Large intestine (tissue), 3 donors: ENCODE measurements at regions not wholly inside any gene's neighbourhood (a gene's known extent, or its start where the extent isn't known, plus 50 kb on each side); places are given as distances from the start of the nearest gene placed in this dataset.
"Not testable (repeated sequence)": the region's sequence is repeated elsewhere in the genome, so short reads cannot be mapped to it uniquely, and the experiment has no call there.

Source experiments
- DNase-seq, 2 donors: peaks; one replicate each; pipeline versions ENCODE4 v3.0.0 to v3.0.0-alpha.2; 2013
- H3K27ac ChIP-seq: one replicate; pipeline ENCODE4 v1.5.1; 2013; ENCODE audit warnings: low read length
- H3K27me3 ChIP-seq: 2 replicates; pipeline ENCODE4 v1.6.1; 2013; ENCODE audit warnings: low read length; ENCODE audit not compliant: control insufficient read depth, insufficient read depth
- H3K36me3 ChIP-seq: 2 replicates; pipeline ENCODE4 v1.6.1; 2013; ENCODE audit warnings: low read length; ENCODE audit not compliant: control insufficient read depth, insufficient read depth
- H3K4me1 ChIP-seq: one replicate; pipeline ENCODE4 v1.6.1; 2013; ENCODE audit warnings: low read length; ENCODE audit not compliant: control insufficient read depth, insufficient read depth
- H3K4me3 ChIP-seq: one replicate; pipeline ENCODE4 v1.5.1; 2013; ENCODE audit warnings: low read length
- H3K9me3 ChIP-seq: one replicate; pipeline ENCODE4 v1.6.1; 2013; ENCODE audit warnings: mild to moderate bottlenecking, low read depth, low read length, moderate library complexity; ENCODE audit not compliant: control insufficient read depth
- WGBS: methylation state at CpG from one replicate; pipeline ENCODE4 v1.1.5; 2013; ENCODE audit warnings: low lambda C conversion rate; ENCODE audit not compliant: insufficient coverage; 5-methylcytosine and 5-hydroxymethylcytosine counted together

- no CpG with 5 or more reads among the region's 3 CpGs for WGBS
- Histone ChIP-seq H3K4me1 (no peaks in the 10 kb centered on the region), H3K36me3 (no peaks in the 10 kb centered on the region), H3K27me3 (peaks cover 2% of the 10 kb centered on the region), H3K9me3 (no peaks in the 10 kb centered on the region), H3K27ac (no peak overlapping the region), H3K4me3 (no peak overlapping the region)
- DNase-seq = no peak
Observed at GRCh38 chr9:15079989-15080388, 169.8 kb upstream of the FREM1 start.

GRCh38 chr9:15077946-15078729 is 167.9 kb upstream of the FREM1 start:
- Histone ChIP-seq H3K4me1 (no peaks in the 10 kb centered on the region), H3K27ac (no peak overlapping the region), H3K4me3 (no peak overlapping the region), H3K27me3 (peaks cover 2% of the 10 kb centered on the region), H3K9me3 (no peaks in the 10 kb centered on the region), H3K36me3 (no peaks in the 10 kb centered on the region)
- WGBS = 11% methylated on average over 3 of the region's 7 CpGs
- DNase-seq = no peak

GRCh38 chr9:15073620-15074019 is 163.4 kb upstream of the FREM1 start:
- no peak overlapping the region for H3K27ac ChIP-seq
- peaks cover 2% of the 10 kb centered on the region for H3K27me3 ChIP-seq
- H3K4me1 ChIP-seq = no peaks in the 10 kb centered on the region
- no peaks in the 10 kb centered on the region for H3K36me3 ChIP-seq
- DNase-seq = no peak
- no CpG with 5 or more reads among the region's 2 CpGs for WGBS
- H3K9me3 ChIP-seq = no peaks in the 10 kb centered on the region
- no peak overlapping the region for H3K4me3 ChIP-seq

DNA sequence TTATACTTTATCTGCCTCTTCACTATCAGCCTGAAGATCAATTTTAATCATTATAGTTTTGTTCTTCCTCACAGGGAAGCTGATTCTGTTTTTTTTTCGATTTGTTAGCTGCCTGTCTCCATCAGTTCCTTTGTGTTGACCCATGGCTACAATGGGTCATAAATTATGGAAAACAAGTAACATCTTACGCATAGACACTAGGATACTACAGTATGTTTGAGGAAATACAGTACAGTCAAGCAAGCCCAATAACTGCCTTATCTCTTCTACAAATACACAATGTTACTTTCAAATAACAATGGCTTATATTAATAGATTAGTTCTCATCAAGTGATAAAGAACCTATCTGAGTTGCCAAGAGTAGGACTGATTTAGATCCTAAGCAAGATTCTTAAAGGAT is 160.5 kb upstream of the FREM1 start:
- 57% methylated on average over 1 of the region's 2 CpGs for WGBS
- peaks cover 4% of the 10 kb centered on the region for H3K27me3 ChIP-seq
- no peaks in the 10 kb centered on the region for H3K36me3 ChIP-seq
- no peaks in the 10 kb centered on the region for H3K4me1 ChIP-seq
- no peak for DNase-seq
- no peaks in the 10 kb centered on the region for H3K9me3 ChIP-seq
- no peak overlapping the region for H3K4me3 ChIP-seq
- no peak overlapping the region for H3K27ac ChIP-seq

- DNase-seq = no peak
- no peaks in the 10 kb centered on the region for H3K36me3 ChIP-seq
- H3K4me3 ChIP-seq = no peak overlapping the region
- 95% methylated on average over 3 of the region's 4 CpGs for WGBS
- H3K27me3 ChIP-seq = peaks cover 4% of the 10 kb centered on the region
- H3K27ac ChIP-seq = no peak overlapping the region
- no peaks in the 10 kb centered on the region for H3K9me3 ChIP-seq
- no peaks in the 10 kb centered on the region for H3K4me1 ChIP-seq
Observed at GRCh38 chr9:15069106-15069505, 158.9 kb upstream of the FREM1 start.

DNA sequence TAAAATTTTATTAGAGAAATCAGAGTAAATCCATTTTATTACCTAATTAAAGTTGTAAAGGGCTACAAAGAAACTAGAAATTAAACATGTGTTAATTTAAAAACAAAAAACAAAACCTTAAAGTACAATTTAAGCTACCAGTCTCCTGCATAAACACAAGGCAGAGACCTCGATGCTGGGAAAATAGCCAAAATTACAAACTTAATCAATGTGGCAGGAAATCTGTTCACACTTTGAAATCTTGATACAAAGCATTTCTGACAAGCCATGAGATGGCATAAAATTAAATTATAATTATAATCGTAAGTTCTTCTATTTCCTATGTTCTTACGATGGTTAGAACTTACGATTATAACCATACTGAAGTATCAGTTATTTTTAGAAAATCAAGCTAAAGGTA is 158.0 kb upstream of the FREM1 start:
- Histone ChIP-seq H3K4me3 (no peak overlapping the region), H3K27ac (no peak overlapping the region), H3K36me3 (no peaks in the 10 kb centered on the region), H3K9me3 (no peaks in the 10 kb centered on the region), H3K27me3 (peaks cover 4% of the 10 kb centered on the region), H3K4me1 (no peaks in the 10 kb centered on the region)
- WGBS = 93% methylated on average over 3 of the region's 4 CpGs
- no peak for DNase-seq

DNA sequence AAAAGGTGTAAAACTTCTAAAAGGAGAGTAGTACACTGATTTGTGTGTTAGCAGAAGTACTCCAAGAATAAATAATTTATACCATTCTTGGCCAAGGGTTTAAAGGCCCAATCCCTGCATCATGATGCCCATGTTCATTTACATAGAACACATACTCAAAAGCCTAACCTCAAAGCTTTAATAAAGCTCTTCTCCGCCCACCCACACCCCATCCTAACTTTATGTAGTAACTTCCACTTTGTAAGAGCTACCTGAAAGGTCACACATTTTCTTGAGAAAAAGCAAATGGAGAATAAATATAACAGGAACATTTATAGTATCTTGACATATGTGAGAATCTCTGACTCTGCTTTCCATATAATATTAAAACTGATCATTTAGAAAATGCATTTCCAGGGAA is 148.8 kb upstream of the FREM1 start:
- no peak overlapping the region for H3K27ac ChIP-seq

GRCh38 chr9:15058236-15058635 is 148.0 kb upstream of the FREM1 start:
- Histone ChIP-seq H3K9me3 (peaks cover 2% of the 10 kb centered on the region), H3K36me3 (no peaks in the 10 kb centered on the region), H3K4me1 (no peaks in the 10 kb centered on the region), H3K4me3 (no peak overlapping the region), H3K27me3 (no peaks in the 10 kb centered on the region), H3K27ac (no peak overlapping the region)
- 55% methylated on average over 3 of the region's 4 CpGs for WGBS
- no peak for DNase-seq

More for the DNA sequence above, 148.8 kb upstream of the FREM1 start:
- Histone ChIP-seq H3K36me3 (no peaks in the 10 kb centered on the region), H3K4me1 (no peaks in the 10 kb centered on the region), H3K9me3 (peaks cover 2% of the 10 kb centered on the region), H3K27me3 (no peaks in the 10 kb centered on the region), H3K4me3 (no peak overlapping the region)
- WGBS = no CpG with 5 or more reads among the region's 1 CpG
- DNase-seq = no peak

GRCh38 chr9:15055284-15055683 is 145.1 kb upstream of the FREM1 start:
- WGBS = 63% methylated on average over 4 of the region's 4 CpGs
- H3K4me1 ChIP-seq, H3K27me3 ChIP-seq, H3K9me3 ChIP-seq, H3K27ac ChIP-seq, H3K4me3 ChIP-seq, H3K36me3 ChIP-seq, DNase-seq: not testable (repeated sequence)

GRCh38 chr9:15048772-15049171 is 138.5 kb upstream of the FREM1 start:
- Histone ChIP-seq H3K36me3 (no peaks in the 10 kb centered on the region), H3K27me3 (no peaks in the 10 kb centered on the region), H3K9me3 (no peaks in the 10 kb centered on the region), H3K4me3 (no peak overlapping the region), H3K4me1 (no peaks in the 10 kb centered on the region), H3K27ac (no peak overlapping the region)
- no peak for DNase-seq
- 100% methylated on average over 1 of the region's 1 CpG for WGBS

GRCh38 chr9:15047028-15047551 is 136.9 kb upstream of the FREM1 start:
- WGBS = 98% methylated on average over 4 of the region's 5 CpGs
- H3K4me3 ChIP-seq = no peak overlapping the region
- no peaks in the 10 kb centered on the region for H3K9me3 ChIP-seq
- no peak for DNase-seq
- H3K27ac ChIP-seq = no peak overlapping the region
- no peaks in the 10 kb centered on the region for H3K4me1 ChIP-seq
- no peaks in the 10 kb centered on the region for H3K27me3 ChIP-seq
- no peaks in the 10 kb centered on the region for H3K36me3 ChIP-seq
